H1 (cell line): ENCODE measurements at regions not wholly inside any gene's neighbourhood (a gene's known extent, or its start where the extent isn't known, plus 50 kb on each side); places are given as distances from the start of the nearest gene placed in this dataset.

Experiments used
- EZH2 ChIP-seq: fragments of 200-600 bp; sonication (generic); IDR thresholded peaks from 2 replicates; pipeline ENCODE4 v1.7.1; 2012; ENCODE audit warnings: low read depth, mild to moderate bottlenecking, moderate library complexity, low read length, inconsistent platforms; ENCODE audit not compliant: severe bottlenecking
- RAD21 ChIP-seq, 2 experiments: IDR thresholded peaks in 1 of 2; conservative IDR thresholded peaks in 1 of 2; 2 replicates each; pipeline ENCODE4 v1.6.1; 2011; ENCODE audit warnings: low read depth in 2 of 2, low read length in 2 of 2, improper control_type of control experiment in 1 of 2, inconsistent platforms in 1 of 2, mild to moderate bottlenecking in 1 of 2, moderate library complexity in 1 of 2
- SP1 ChIP-seq: IDR thresholded peaks from 2 replicates; pipeline ENCODE4 v1.6.1; 2011; ENCODE audit warnings: low read depth, low read length
- SUZ12 ChIP-seq: fragments of 200-600 bp; sonication (generic); IDR thresholded peaks from 2 replicates; pipeline ENCODE4 v1.6.1; 2012; ENCODE audit warnings: mild to moderate bottlenecking, inconsistent platforms, low read length, moderate library complexity, mixed read lengths
- TAF1 ChIP-seq: IDR thresholded peaks from 2 replicates; pipeline ENCODE4 v1.6.1; 2011; ENCODE audit warnings: mild to moderate bottlenecking, low read depth, low read length
- TCF12 ChIP-seq: IDR thresholded peaks from 2 replicates; pipeline ENCODE4 v1.6.1; 2011; ENCODE audit warnings: low read depth, mild to moderate bottlenecking, low read length
- TF ChIP-seq, protein P1 (sequence below), 3 experiments: IDR thresholded peaks; 1 replicate in 2 of 3; 2 replicates in 1 of 3; pipeline versions ENCODE4 v1.5.1 to v1.6.1; 2011; ENCODE audit warnings: low read length in 3 of 3, mild to moderate bottlenecking in 3 of 3, inconsistent platforms in 2 of 3, low read depth in 1 of 3, moderate library complexity in 1 of 3; ENCODE audit not compliant: insufficient read depth in 1 of 3; ENCODE audit errors: control extremely low read depth in 1 of 3
- TF ChIP-seq, protein P2 (sequence below): IDR thresholded peaks from 2 replicates; pipeline ENCODE4 v1.6.1; 2012; ENCODE audit warnings: low read length, inconsistent platforms

DNA sequence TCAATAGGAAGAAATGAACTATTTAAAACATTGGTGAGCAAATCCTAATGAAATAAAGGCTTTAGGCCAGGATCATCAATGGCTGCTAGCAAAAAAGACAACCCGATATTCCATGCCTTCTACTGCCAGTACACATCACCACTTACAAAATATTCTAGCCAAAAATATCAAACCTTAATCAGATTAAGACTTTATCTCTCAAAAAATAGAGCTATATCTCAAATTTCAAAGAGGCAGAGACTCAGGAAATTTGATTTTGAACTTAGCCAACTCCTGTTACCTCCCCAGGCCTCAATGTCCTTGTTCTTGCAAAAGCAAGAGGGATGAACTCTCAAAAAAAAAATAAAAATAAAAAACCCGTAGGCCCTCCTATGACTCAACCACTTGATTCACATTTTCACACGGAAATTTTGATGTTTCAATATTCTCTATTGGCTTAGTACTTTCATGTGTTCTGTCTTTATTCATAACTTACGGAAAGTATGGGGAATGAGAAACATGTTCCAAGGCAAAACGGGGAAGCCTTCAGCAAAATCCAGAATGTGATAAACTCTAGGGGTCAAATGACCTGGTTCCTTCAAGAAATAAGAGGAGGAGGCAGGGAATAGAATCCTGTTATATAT lies 273.3 kb upstream of the ZPLD1 start:
- no peak for TF ChIP-seq EZH2
- no peak for TF ChIP-seq TCF12
- TF ChIP-seq SP1: no peak
- TF ChIP-seq SUZ12: no peak
- no peak for TF ChIP-seq RAD21 (IDR thresholded peaks at IDR 0.05 in 1 of 2, conservative IDR thresholded peaks at IDR 0.05 in 1 of 2; ENCODE audit: low read depth in 2 of 2, low read length in 2 of 2)
- TF ChIP-seq, protein P1, sequence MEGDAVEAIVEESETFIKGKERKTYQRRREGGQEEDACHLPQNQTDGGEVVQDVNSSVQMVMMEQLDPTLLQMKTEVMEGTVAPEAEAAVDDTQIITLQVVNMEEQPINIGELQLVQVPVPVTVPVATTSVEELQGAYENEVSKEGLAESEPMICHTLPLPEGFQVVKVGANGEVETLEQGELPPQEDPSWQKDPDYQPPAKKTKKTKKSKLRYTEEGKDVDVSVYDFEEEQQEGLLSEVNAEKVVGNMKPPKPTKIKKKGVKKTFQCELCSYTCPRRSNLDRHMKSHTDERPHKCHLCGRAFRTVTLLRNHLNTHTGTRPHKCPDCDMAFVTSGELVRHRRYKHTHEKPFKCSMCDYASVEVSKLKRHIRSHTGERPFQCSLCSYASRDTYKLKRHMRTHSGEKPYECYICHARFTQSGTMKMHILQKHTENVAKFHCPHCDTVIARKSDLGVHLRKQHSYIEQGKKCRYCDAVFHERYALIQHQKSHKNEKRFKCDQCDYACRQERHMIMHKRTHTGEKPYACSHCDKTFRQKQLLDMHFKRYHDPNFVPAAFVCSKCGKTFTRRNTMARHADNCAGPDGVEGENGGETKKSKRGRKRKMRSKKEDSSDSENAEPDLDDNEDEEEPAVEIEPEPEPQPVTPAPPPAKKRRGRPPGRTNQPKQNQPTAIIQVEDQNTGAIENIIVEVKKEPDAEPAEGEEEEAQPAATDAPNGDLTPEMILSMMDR (IDR thresholded peaks at IDR 0.05; ENCODE audit: control extremely low read depth in 1 of 3, insufficient read depth in 1 of 3, low read depth in 1 of 3, low read length in 3 of 3): no peak
- TF ChIP-seq, protein P2, sequence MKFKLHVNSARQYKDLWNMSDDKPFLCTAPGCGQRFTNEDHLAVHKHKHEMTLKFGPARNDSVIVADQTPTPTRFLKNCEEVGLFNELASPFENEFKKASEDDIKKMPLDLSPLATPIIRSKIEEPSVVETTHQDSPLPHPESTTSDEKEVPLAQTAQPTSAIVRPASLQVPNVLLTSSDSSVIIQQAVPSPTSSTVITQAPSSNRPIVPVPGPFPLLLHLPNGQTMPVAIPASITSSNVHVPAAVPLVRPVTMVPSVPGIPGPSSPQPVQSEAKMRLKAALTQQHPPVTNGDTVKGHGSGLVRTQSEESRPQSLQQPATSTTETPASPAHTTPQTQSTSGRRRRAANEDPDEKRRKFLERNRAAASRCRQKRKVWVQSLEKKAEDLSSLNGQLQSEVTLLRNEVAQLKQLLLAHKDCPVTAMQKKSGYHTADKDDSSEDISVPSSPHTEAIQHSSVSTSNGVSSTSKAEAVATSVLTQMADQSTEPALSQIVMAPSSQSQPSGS: no peak
- TF ChIP-seq TAF1: no peak
